ENCODE measurements at regions not wholly inside any gene's neighbourhood (a gene's known extent, or its start where the extent isn't known, plus 50 kb on each side); places are given as distances from the start of the nearest gene placed in this dataset.

- no peak overlapping the region for H4K91ac ChIP-seq (ENCODE audit: low read depth, low read length, poor library complexity)
- no peak overlapping the region for H2AFZ ChIP-seq (ENCODE audit: low read length)
- no peak overlapping the region for H4K8ac ChIP-seq (ENCODE audit: low read depth, low read length)
Measured at GRCh38 chr20:16173044-16173443, 400.2 kb downstream of the KIF16B start.

GRCh38 chr20:16171180-16171579, 402.1 kb downstream of the KIF16B start:
- H3K4me3 ChIP-seq (ENCODE audit: low read length in 2 of 2): no peak overlapping the region
- no peaks in the 10 kb centered on the region for H3K4me1 ChIP-seq (ENCODE audit: control insufficient read depth in 2 of 2, insufficient read depth in 1 of 2, low read depth in 1 of 2, low read length in 2 of 2)
- H2BK120ac ChIP-seq (ENCODE audit: low read depth, low read length): no peak overlapping the region
- no peak overlapping the region for H4K8ac ChIP-seq (ENCODE audit: low read depth, low read length)
- no peak overlapping the region for H3K27ac ChIP-seq (replicated peaks; ENCODE audit: low read length)
- H3K9ac ChIP-seq (ENCODE audit: low read depth, low read length, poor library complexity): no peak overlapping the region
- H2AK5ac ChIP-seq (ENCODE audit: low read depth, low read length): no peak overlapping the region
- no peak overlapping the region for H3K14ac ChIP-seq (ENCODE audit: low read length)
- no peak overlapping the region for H3K4me2 ChIP-seq (ENCODE audit: insufficient read depth, low read length, poor library complexity, severe bottlenecking)
- no peak overlapping the region for H2BK15ac ChIP-seq (ENCODE audit: low read length)
- H2AFZ ChIP-seq (ENCODE audit: low read length): no peak overlapping the region
- no peaks in the 10 kb centered on the region for H3K79me1 ChIP-seq (ENCODE audit: low read depth, low read length)
- no peak overlapping the region for H3K18ac ChIP-seq (ENCODE audit: low read length)
- H2BK5ac ChIP-seq (ENCODE audit: low read length): no peak overlapping the region
- peaks cover 0 to 3% (median 0%) of the 10 kb centered on the region in 3 experiments for H3K27me3 ChIP-seq (ENCODE audit: control insufficient read depth in 3 of 3, insufficient read depth in 3 of 3, low read depth in 1 of 3, low read length in 3 of 3)
- no peaks in the 10 kb centered on the region for H3K9me3 ChIP-seq (replicated peaks in 1 of 2; ENCODE audit: control insufficient read depth in 2 of 2, insufficient read depth in 1 of 2, low read depth in 1 of 2, low read length in 2 of 2)
- no peak for DNase-seq (ENCODE audit: low spot score)
- H3K36me3 ChIP-seq (replicated peaks in 1 of 2; ENCODE audit: control insufficient read depth in 2 of 2, insufficient read depth in 2 of 2, low read length in 2 of 2): no peaks in the 10 kb centered on the region
- no peak overlapping the region for H2BK12ac ChIP-seq (ENCODE audit: low read length)
- no peak overlapping the region for H3K4ac ChIP-seq (ENCODE audit: low read length)
- no peak overlapping the region for H3K23ac ChIP-seq (ENCODE audit: low read depth, low read length, poor library complexity)
- H4K91ac ChIP-seq (ENCODE audit: low read depth, low read length, poor library complexity): no peak overlapping the region

More at GRCh38 chr20:16173044-16173443, 400.2 kb downstream of the KIF16B start:
- Histone ChIP-seq H2BK12ac (ENCODE audit: low read length) (no peak overlapping the region), H3K4ac (ENCODE audit: low read length) (no peak overlapping the region), H3K14ac (ENCODE audit: low read length) (no peak overlapping the region), H3K9me3 (replicated peaks in 1 of 2; ENCODE audit: control insufficient read depth in 2 of 2, insufficient read depth in 1 of 2, low read depth in 1 of 2, low read length in 2 of 2) (no peaks in the 10 kb centered on the region), H3K27me3 (ENCODE audit: control insufficient read depth in 3 of 3, insufficient read depth in 3 of 3, low read depth in 1 of 3, low read length in 3 of 3) (peaks cover 0 to 3% (median 0%) of the 10 kb centered on the region in 3 experiments), H3K9ac (ENCODE audit: low read depth, low read length, poor library complexity) (no peak overlapping the region), H2BK120ac (ENCODE audit: low read depth, low read length) (no peak overlapping the region), H2AK5ac (ENCODE audit: low read depth, low read length) (no peak overlapping the region), H2BK15ac (ENCODE audit: low read length) (no peak overlapping the region), H3K4me2 (ENCODE audit: insufficient read depth, low read length, poor library complexity, severe bottlenecking) (no peak overlapping the region), H3K36me3 (replicated peaks in 1 of 2; ENCODE audit: control insufficient read depth in 2 of 2, insufficient read depth in 2 of 2, low read length in 2 of 2) (no peaks in the 10 kb centered on the region), H2BK5ac (ENCODE audit: low read length) (no peak overlapping the region), H3K4me3 (ENCODE audit: low read length in 2 of 2) (no peak overlapping the region), H3K18ac (ENCODE audit: low read length) (no peak overlapping the region), H3K79me1 (ENCODE audit: low read depth, low read length) (no peaks in the 10 kb centered on the region), H3K23ac (ENCODE audit: low read depth, low read length, poor library complexity) (no peak overlapping the region), H3K27ac (replicated peaks; ENCODE audit: low read length) (no peak overlapping the region), H3K4me1 (ENCODE audit: control insufficient read depth in 2 of 2, insufficient read depth in 1 of 2, low read depth in 1 of 2, low read length in 2 of 2) (no peaks in the 10 kb centered on the region)
- no peak for DNase-seq (ENCODE audit: low spot score)
- WGBS, 2 donors (ENCODE audit: extremely low coverage in 2 of 2, insufficient read length in 2 of 2, insufficient replicate concordance in 1 of 2): no CpG with 5 or more reads among the region's 4 CpGs

- no peak overlapping the region for H2BK5ac ChIP-seq (ENCODE audit: low read length)
- DNase-seq (ENCODE audit: low spot score): no peak
- no peak overlapping the region for H3K27ac ChIP-seq (replicated peaks; ENCODE audit: low read length)
Measured at GRCh38 chr20:16170406-16170971, 402.8 kb downstream of the KIF16B start.

GRCh38 chr20:16167423-16168130, 405.7 kb downstream of the KIF16B start:
- H3K9me3 ChIP-seq (replicated peaks in 1 of 2; ENCODE audit: control insufficient read depth in 2 of 2, insufficient read depth in 1 of 2, low read depth in 1 of 2, low read length in 2 of 2): no peaks in the 10 kb centered on the region
- H2BK12ac ChIP-seq (ENCODE audit: low read length): no peak overlapping the region
- no peak overlapping the region for H2BK5ac ChIP-seq (ENCODE audit: low read length)
- no CpG with 5 or more reads among the region's 2 CpGs for WGBS, 2 donors (ENCODE audit: extremely low coverage in 2 of 2, insufficient read length in 2 of 2, insufficient replicate concordance in 1 of 2)
- H3K23ac ChIP-seq (ENCODE audit: low read depth, low read length, poor library complexity): no peak overlapping the region
- H3K4ac ChIP-seq (ENCODE audit: low read length): no peak overlapping the region
- no peak overlapping the region for H4K91ac ChIP-seq (ENCODE audit: low read depth, low read length, poor library complexity)
- H3K79me1 ChIP-seq (ENCODE audit: low read depth, low read length): no peaks in the 10 kb centered on the region
- no peak overlapping the region for H3K14ac ChIP-seq (ENCODE audit: low read length)
- H4K8ac ChIP-seq (ENCODE audit: low read depth, low read length): no peak overlapping the region
- no peak overlapping the region for H2AK5ac ChIP-seq (ENCODE audit: low read depth, low read length)
- H2AFZ ChIP-seq (ENCODE audit: low read length): no peak overlapping the region
- H2BK15ac ChIP-seq (ENCODE audit: low read length): no peak overlapping the region
- DNase-seq (ENCODE audit: low spot score): no peak
- H3K27me3 ChIP-seq (ENCODE audit: control insufficient read depth in 3 of 3, insufficient read depth in 3 of 3, low read depth in 1 of 3, low read length in 3 of 3): peaks cover 0 to 3% (median 0%) of the 10 kb centered on the region in 3 experiments
- H2BK120ac ChIP-seq (ENCODE audit: low read depth, low read length): no peak overlapping the region
- H3K9ac ChIP-seq (ENCODE audit: low read depth, low read length, poor library complexity): no peak overlapping the region
- H3K18ac ChIP-seq (ENCODE audit: low read length): no peak overlapping the region
- no peaks in the 10 kb centered on the region for H3K36me3 ChIP-seq (replicated peaks in 1 of 2; ENCODE audit: control insufficient read depth in 2 of 2, insufficient read depth in 2 of 2, low read length in 2 of 2)
- no peak overlapping the region for H3K27ac ChIP-seq (replicated peaks; ENCODE audit: low read length)
- no peaks in the 10 kb centered on the region for H3K4me1 ChIP-seq (ENCODE audit: control insufficient read depth in 2 of 2, insufficient read depth in 1 of 2, low read depth in 1 of 2, low read length in 2 of 2)
- no peak overlapping the region for H3K4me3 ChIP-seq (ENCODE audit: low read length in 2 of 2)
- H3K4me2 ChIP-seq (ENCODE audit: insufficient read depth, low read length, poor library complexity, severe bottlenecking): no peak overlapping the region

More at GRCh38 chr20:16170406-16170971, 402.8 kb downstream of the KIF16B start:
- no peak overlapping the region for H2BK120ac ChIP-seq (ENCODE audit: low read depth, low read length)
- WGBS, 2 donors (ENCODE audit: extremely low coverage in 2 of 2, insufficient read length in 2 of 2, insufficient replicate concordance in 1 of 2): no CpG with 5 or more reads among the region's 7 CpGs
- no peak overlapping the region for H3K23ac ChIP-seq (ENCODE audit: low read depth, low read length, poor library complexity)
- no peaks in the 10 kb centered on the region for H3K9me3 ChIP-seq (replicated peaks in 1 of 2; ENCODE audit: control insufficient read depth in 2 of 2, insufficient read depth in 1 of 2, low read depth in 1 of 2, low read length in 2 of 2)
- no peaks in the 10 kb centered on the region for H3K79me1 ChIP-seq (ENCODE audit: low read depth, low read length)
- peaks cover 0 to 3% (median 0%) of the 10 kb centered on the region in 3 experiments for H3K27me3 ChIP-seq (ENCODE audit: control insufficient read depth in 3 of 3, insufficient read depth in 3 of 3, low read depth in 1 of 3, low read length in 3 of 3)
- no peak overlapping the region for H3K9ac ChIP-seq (ENCODE audit: low read depth, low read length, poor library complexity)
- no peak overlapping the region for H2AK5ac ChIP-seq (ENCODE audit: low read depth, low read length)
- H3K4me1 ChIP-seq (ENCODE audit: control insufficient read depth in 2 of 2, insufficient read depth in 1 of 2, low read depth in 1 of 2, low read length in 2 of 2): no peaks in the 10 kb centered on the region
- no peak overlapping the region for H2BK12ac ChIP-seq (ENCODE audit: low read length)
- no peak overlapping the region for H3K4ac ChIP-seq (ENCODE audit: low read length)
- H3K14ac ChIP-seq (ENCODE audit: low read length): no peak overlapping the region
- no peak overlapping the region for H3K18ac ChIP-seq (ENCODE audit: low read length)
- no peaks in the 10 kb centered on the region for H3K36me3 ChIP-seq (replicated peaks in 1 of 2; ENCODE audit: control insufficient read depth in 2 of 2, insufficient read depth in 2 of 2, low read length in 2 of 2)
- H2AFZ ChIP-seq (ENCODE audit: low read length): no peak overlapping the region
- no peak overlapping the region for H4K8ac ChIP-seq (ENCODE audit: low read depth, low read length)
- no peak overlapping the region for H2BK15ac ChIP-seq (ENCODE audit: low read length)
- no peak overlapping the region for H4K91ac ChIP-seq (ENCODE audit: low read depth, low read length, poor library complexity)
- no peak overlapping the region for H3K4me2 ChIP-seq (ENCODE audit: insufficient read depth, low read length, poor library complexity, severe bottlenecking)
- H3K4me3 ChIP-seq (ENCODE audit: low read length in 2 of 2): no peak overlapping the region
